GM06990 (cell line): ENCODE measurements at regions not wholly inside any gene's neighbourhood (a gene's known extent, or its start where the extent isn't known, plus 50 kb on each side); places are given as distances from the start of the nearest gene placed in this dataset.

ENCODE experiments used
- DNase-seq: peaks from one replicate; pipeline ENCODE4 v3.0.0-alpha.2; 2011; ENCODE audit not compliant: insufficient read length; ENCODE audit errors: extremely low read depth
- H3K27me3 ChIP-seq: replicated peaks from 2 replicates; pipeline ENCODE4 v1.6.0; 2011; ENCODE audit warnings: low read length; ENCODE audit not compliant: control insufficient read depth, insufficient read depth
- H3K36me3 ChIP-seq: 2 replicates; pipeline ENCODE4 v1.5.1; 2011; ENCODE audit warnings: low read length; ENCODE audit not compliant: control insufficient read depth, insufficient read depth
- H3K4me3 ChIP-seq: replicated peaks from 2 replicates; pipeline ENCODE4 v1.5.1; 2011; ENCODE audit warnings: low read depth, mild to moderate bottlenecking, control low read depth, low read length
- CTCF ChIP-seq: IDR thresholded peaks from 2 replicates; pipeline ENCODE4 v1.5.1; 2011; ENCODE audit warnings: low read length, control low read depth, mild to moderate bottlenecking, inconsistent platforms; ENCODE audit not compliant: insufficient read depth, poor library complexity, severe bottlenecking

GRCh38 chr1:36699113-36699911 is 216.6 kb upstream of the CSF3R start:
- H3K27me3 ChIP-seq: no peaks in the 10 kb centered on the region; the same call in none of the 2 replicates
- no peak for TF ChIP-seq CTCF
- DNase-seq: no peak
- H3K36me3 ChIP-seq: no peaks in the 10 kb centered on the region
- no peak overlapping the region for H3K4me3 ChIP-seq

- no peak for TF ChIP-seq CTCF
- DNase-seq: no peak
- Histone ChIP-seq H3K27me3 (no peaks in the 10 kb centered on the region; the same call in none of the 2 replicates), H3K36me3 (no peaks in the 10 kb centered on the region), H3K4me3 (no peak overlapping the region)
These were observed 215.3 kb upstream of the CSF3R start for GRCh38 chr1:36697836-36698605.

GRCh38 chr1:36696261-36696940 is 213.7 kb upstream of the CSF3R start:
- no peaks in the 10 kb centered on the region; the same call in none of the 2 replicates for H3K27me3 ChIP-seq
- DNase-seq: no peak
- H3K4me3 ChIP-seq: no peak overlapping the region
- H3K36me3 ChIP-seq: no peaks in the 10 kb centered on the region
- TF ChIP-seq CTCF: no peak

GRCh38 chr1:36693603-36694002 is 210.9 kb upstream of the CSF3R start:
- no peak for DNase-seq
- peaks cover 1% of the 10 kb centered on the region for H3K27me3 ChIP-seq
- H3K36me3 ChIP-seq: no peaks in the 10 kb centered on the region
- no peak for TF ChIP-seq CTCF
- no peak overlapping the region for H3K4me3 ChIP-seq

GRCh38 chr1:36693161-36693525 is 210.4 kb upstream of the CSF3R start:
- TF ChIP-seq CTCF: no peak
- Histone ChIP-seq H3K27me3 (peaks cover 1% of the 10 kb centered on the region), H3K36me3 (no peaks in the 10 kb centered on the region), H3K4me3 (no peak overlapping the region)
- no peak for DNase-seq
